Type B pancreatic cell (in vitro differentiated cells): ENCODE measurements at regions not wholly inside any gene's neighbourhood (a gene's known extent, or its start where the extent isn't known, plus 50 kb on each side); places are given as distances from the start of the nearest gene placed in this dataset.

Source experiments
- DNase-seq: peaks from one replicate; pipeline ENCODE4 v3.0.0; 2021; ENCODE audit warnings: mixed read lengths; ENCODE audit not compliant: unreplicated experiment; ENCODE audit errors: extremely low spot score
- H3K27ac Mint-ChIP-seq: 2 replicates; pipeline ENCODE4 v1.8.0; 2021; ENCODE audit warnings: mild to moderate bottlenecking, mixed read lengths
- H3K27me3 Mint-ChIP-seq: 2 replicates; pipeline ENCODE4 v1.8.0; 2021; ENCODE audit warnings: mixed read lengths
- H3K36me3 Mint-ChIP-seq: 2 replicates; pipeline ENCODE4 v1.8.0; 2021; ENCODE audit warnings: mixed read lengths
- H3K4me1 Mint-ChIP-seq: one replicate; pipeline ENCODE4 v1.8.0; 2021; ENCODE audit warnings: mixed read lengths; ENCODE audit not compliant: unreplicated experiment
- H3K4me3 Mint-ChIP-seq: 2 replicates; pipeline ENCODE4 v1.8.0; 2021; ENCODE audit warnings: mild to moderate bottlenecking, mixed read lengths
- H3K9me3 Mint-ChIP-seq: 2 replicates; pipeline ENCODE4 v1.8.0; 2021; ENCODE audit warnings: mixed read lengths
- CTCF ChIP-seq: fragments of 200-600 bp; sonication (generic); conservative IDR thresholded peaks from 2 replicates; pipeline ENCODE4 v1.5.0; 2021; ENCODE audit warnings: antibody characterized with exemption, mild to moderate bottlenecking

DNA sequence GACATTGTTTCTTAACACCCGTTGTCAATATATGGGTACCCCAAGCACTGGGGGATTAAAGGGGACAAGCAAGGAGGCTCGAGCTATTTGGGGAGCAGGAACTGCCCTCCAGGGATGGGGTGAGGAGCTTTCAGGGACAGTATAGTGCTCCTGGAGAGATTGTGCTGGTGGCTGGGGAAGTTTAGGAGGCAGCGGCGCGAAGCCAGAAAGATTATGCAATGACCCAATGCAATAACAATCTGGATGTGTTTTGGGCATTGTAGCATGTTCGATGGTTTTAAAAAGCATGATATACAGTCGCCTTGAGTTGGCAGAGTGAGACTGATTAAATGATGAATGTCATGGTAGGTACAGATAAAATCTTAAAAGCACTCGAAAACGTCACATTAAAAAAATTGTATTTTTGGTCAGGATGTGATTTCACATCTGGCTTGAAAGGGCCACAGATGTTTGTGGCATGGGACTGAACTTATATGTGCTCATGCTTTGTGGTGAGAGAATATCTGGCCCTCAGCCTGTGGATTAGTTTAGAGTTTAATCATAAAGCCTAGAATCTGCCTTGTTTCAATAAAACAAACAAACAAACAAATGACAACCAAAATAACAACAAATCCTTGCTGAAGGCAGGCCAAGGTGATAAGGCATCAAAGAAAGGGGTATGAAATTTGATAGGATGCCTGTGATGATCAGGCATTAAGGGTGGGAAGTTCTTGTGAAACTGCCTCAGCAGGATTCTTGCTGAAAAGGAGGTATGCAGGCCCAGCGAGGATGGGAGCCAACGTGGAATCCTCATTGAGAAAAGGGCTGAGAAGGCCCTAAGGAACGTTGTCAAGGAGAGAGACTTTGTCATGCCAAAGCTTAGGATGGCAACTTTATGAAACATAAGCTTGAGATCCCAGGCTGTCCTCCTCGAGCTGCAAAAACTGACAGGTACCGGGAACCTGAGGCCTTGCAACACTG lies 417.1 kb upstream of the KLF6 start:
- peaks cover 38% of the 10 kb centered on the region for H3K4me1 Mint-ChIP-seq
- H3K4me3 Mint-ChIP-seq: no peak overlapping the region
- no peak for TF ChIP-seq CTCF
- no peaks in the 10 kb centered on the region for H3K27me3 Mint-ChIP-seq
- DNase-seq: no peak
- H3K36me3 Mint-ChIP-seq: no peaks in the 10 kb centered on the region
- peaks cover 7% of the 10 kb centered on the region for H3K9me3 Mint-ChIP-seq
- peak overlapping the region; percentile 46 for H3K27ac Mint-ChIP-seq

- no peaks in the 10 kb centered on the region for H3K27me3 Mint-ChIP-seq
- H3K36me3 Mint-ChIP-seq: no peaks in the 10 kb centered on the region
- peaks cover 37% of the 10 kb centered on the region for H3K4me1 Mint-ChIP-seq
- no peaks in the 10 kb centered on the region for H3K9me3 Mint-ChIP-seq
- no peak for DNase-seq
- TF ChIP-seq CTCF: no peak
- no peak overlapping the region for H3K4me3 Mint-ChIP-seq
- no peak overlapping the region for H3K27ac Mint-ChIP-seq
Observed at GRCh38 chr10:4199196-4199595, 414.2 kb upstream of the KLF6 start.

DNA sequence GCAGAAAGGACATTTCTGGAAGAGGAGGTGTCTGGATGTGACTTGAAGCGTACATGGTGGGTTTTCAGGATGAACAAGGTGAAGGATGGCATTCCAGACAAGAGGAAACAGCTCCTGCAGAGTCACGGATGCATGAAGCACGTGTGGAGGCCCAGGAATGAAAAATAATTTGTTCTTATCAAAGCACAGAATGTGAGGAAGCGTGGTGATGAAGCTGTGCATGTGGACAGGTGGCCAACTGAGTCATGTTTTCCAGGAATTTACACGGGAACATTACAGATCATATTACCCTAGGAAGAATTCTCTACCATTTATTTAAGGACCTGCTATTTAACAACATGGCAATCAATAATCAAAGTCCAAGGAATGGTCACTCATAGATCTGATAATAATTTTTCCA lies 413.2 kb upstream of the KLF6 start:
- Mint-ChIP-seq H3K27me3 (no peaks in the 10 kb centered on the region), H3K9me3 (no peaks in the 10 kb centered on the region)
- TF ChIP-seq CTCF: no peak

DNA sequence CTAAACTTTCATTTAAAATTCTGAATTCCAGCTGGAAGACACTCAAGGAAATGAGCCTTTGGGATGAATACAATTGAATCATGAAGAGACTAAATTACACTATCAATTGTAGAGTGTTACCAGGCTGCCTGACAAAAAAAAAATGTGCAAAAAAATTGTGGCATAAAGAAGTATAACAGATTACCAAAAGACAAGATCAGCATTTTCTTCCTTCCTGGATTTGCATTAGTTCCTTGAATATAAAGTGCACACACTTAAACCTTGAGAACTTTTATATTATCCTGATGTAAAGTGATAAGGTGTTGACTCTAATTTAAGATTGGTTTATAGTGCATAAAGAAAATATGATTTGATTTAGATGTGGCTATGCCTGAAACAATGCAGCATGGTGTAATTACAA lies 412.7 kb upstream of the KLF6 start:
- no peaks in the 10 kb centered on the region for H3K27me3 Mint-ChIP-seq
- H3K27ac Mint-ChIP-seq: no peak overlapping the region
- no peak for TF ChIP-seq CTCF
- H3K9me3 Mint-ChIP-seq: no peaks in the 10 kb centered on the region
- no peak overlapping the region for H3K4me3 Mint-ChIP-seq
- H3K4me1 Mint-ChIP-seq: peaks cover 28% of the 10 kb centered on the region
- DNase-seq: no peak
- no peaks in the 10 kb centered on the region for H3K36me3 Mint-ChIP-seq

More for the DNA sequence above, 413.2 kb upstream of the KLF6 start:
- no peak for DNase-seq
- H3K36me3 Mint-ChIP-seq: no peaks in the 10 kb centered on the region
- H3K27ac Mint-ChIP-seq: no peak overlapping the region
- no peak overlapping the region for H3K4me3 Mint-ChIP-seq
- peaks cover 33% of the 10 kb centered on the region for H3K4me1 Mint-ChIP-seq

- Mint-ChIP-seq H3K36me3 (no peaks in the 10 kb centered on the region), H3K27ac (no peak overlapping the region), H3K9me3 (no peaks in the 10 kb centered on the region), H3K4me1 (peaks cover 22% of the 10 kb centered on the region), H3K4me3 (no peak overlapping the region), H3K27me3 (no peaks in the 10 kb centered on the region)
- no peak for DNase-seq
- no peak for TF ChIP-seq CTCF
Observed at GRCh38 chr10:4196771-4197390, 411.9 kb upstream of the KLF6 start.
